Neural cell (in vitro differentiated cells): ENCODE measurements at regions not wholly inside any gene's neighbourhood (a gene's known extent, or its start where the extent isn't known, plus 50 kb on each side); places are given as distances from the start of the nearest gene placed in this dataset.
"Not testable (repeated sequence)": the region's sequence is repeated elsewhere in the genome, so short reads cannot be mapped to it uniquely, and the experiment has no call there.

Source experiments
- TAF1 ChIP-seq: IDR thresholded peaks from 2 replicates; pipeline ENCODE4 v1.6.1; 2012; ENCODE audit warnings: low read depth
- TF ChIP-seq, protein P1 (sequence below): fragments of 450-650 bp; IDR thresholded peaks from 2 replicates; pipeline ENCODE4 v1.5.1; 2014; ENCODE audit warnings: antibody characterized with exemption, mild to moderate bottlenecking, moderate library complexity; ENCODE audit not compliant: poor library complexity, severe bottlenecking

- TF ChIP-seq, protein P1, sequence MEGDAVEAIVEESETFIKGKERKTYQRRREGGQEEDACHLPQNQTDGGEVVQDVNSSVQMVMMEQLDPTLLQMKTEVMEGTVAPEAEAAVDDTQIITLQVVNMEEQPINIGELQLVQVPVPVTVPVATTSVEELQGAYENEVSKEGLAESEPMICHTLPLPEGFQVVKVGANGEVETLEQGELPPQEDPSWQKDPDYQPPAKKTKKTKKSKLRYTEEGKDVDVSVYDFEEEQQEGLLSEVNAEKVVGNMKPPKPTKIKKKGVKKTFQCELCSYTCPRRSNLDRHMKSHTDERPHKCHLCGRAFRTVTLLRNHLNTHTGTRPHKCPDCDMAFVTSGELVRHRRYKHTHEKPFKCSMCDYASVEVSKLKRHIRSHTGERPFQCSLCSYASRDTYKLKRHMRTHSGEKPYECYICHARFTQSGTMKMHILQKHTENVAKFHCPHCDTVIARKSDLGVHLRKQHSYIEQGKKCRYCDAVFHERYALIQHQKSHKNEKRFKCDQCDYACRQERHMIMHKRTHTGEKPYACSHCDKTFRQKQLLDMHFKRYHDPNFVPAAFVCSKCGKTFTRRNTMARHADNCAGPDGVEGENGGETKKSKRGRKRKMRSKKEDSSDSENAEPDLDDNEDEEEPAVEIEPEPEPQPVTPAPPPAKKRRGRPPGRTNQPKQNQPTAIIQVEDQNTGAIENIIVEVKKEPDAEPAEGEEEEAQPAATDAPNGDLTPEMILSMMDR, result not testable (repeated sequence)
- not testable (repeated sequence) for TF ChIP-seq TAF1
These were observed 117.4 kb upstream of the TENT5A start for GRCh38 chr6:81869749-81870508.
